Stimulated activated CD4-positive, alpha-beta T cell treated with anti-CD3 and anti-CD28 coated beads, TNF-alpha, amount 100 ng/mL, for 4 hours (primary cell): ENCODE measurements at regions not wholly inside any gene's neighbourhood (a gene's known extent, or its start where the extent isn't known, plus 50 kb on each side); places are given as distances from the start of the nearest gene placed in this dataset.

ENCODE experiments used
- DNase-seq, 3 experiments: peaks; one replicate each; pipeline ENCODE4 v3.0.0-alpha.2; 2020; ENCODE audit warnings: low read depth in 3 of 3

DNA sequence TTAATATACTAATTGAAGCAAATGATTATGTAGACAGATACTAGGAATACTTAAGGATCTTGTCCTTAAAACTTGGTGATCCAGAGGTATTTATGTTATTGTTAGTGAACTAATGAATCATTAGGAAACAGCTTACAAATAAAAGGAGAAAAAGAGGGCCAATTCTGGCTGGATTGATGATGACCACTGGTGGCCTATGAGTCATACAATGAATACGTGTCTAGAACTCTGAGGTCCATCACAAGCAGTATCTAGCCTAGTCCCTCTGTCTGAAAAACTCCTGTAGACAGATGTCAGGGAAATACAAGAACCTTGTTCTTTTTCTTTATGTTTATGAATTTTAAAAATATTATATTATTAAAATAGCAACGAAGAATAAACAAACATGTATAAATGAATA is 51.7 kb upstream of the RTL1 start:
- no peak for DNase-seq

DNA sequence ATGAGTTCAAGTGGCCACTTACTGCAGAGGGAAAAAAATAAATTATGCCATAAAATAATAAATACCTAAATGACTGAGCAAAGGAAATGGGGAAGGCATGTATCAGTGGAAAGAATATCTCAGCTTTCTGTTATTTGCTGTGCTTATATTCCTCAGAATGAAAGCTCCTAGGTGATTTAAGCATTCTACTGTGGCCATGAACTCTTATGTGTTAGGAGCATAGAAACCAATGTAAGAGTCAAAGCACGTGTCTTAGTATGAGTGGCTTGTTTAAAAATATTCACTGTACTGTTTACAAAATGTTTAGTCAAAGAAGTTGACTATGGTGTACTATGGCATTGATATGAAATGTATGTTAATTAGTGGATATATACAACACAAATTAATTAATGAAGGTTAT is 59.0 kb upstream of the RTL1 start:
- no peak for DNase-seq

DNA sequence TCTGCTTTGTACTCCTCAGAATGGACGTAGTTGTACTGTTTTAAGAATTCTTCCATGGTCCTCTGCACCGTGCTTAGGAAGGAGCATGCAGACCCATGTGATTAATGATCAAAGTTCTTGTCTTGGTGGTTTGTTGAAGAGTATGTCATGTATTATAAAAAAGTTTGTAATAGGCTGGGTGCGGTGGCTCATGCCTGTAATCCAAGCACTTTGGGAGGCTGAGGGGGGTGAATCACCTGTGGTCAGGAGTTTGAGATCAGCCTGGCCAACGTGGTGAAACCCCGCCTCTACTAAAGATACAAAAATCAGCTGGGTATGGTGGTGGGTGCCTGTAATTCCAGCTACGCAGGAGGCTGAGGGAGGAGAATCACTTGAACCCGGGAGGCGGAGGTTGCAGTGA is 61.8 kb upstream of the RTL1 start:
- no peak for DNase-seq

DNA sequence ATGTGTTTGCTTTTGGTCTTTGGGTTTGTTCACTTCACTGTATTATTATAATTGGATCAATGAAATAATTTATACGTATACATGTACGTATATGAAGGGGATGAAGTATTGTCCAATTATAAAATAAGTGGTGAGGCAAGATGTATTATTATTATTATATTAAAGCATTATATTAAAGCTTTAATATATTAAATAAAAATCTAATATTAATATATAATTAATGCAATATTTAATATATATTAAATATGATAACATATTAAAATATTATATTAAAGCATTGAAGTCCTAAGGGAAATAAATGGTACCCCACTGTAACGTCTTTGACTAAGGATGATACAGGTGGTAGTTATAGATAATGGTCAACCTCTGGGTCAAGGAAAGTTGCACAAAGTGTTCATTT is 63.7 kb upstream of the RTL1 start:
- no peak for DNase-seq

DNA sequence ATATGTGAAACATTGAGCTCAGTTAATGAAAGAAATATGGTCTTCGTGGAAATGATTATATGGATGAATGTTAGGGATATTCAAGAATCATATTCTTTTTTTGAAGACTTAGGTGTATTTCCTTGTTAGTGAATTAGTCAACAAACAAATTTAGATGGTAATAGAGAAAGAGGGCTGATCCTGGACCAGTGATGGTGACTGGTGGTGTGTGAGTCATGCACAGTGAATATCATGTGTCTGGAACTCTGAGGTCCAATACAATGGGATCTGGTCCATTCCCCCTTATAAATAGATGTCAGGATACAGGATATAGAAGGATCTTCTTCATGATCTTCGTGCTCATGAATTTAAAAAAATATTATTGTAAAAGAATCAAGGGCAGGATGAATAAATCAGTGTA is 64.4 kb upstream of the RTL1 start:
- DNase-seq, result no peak

DNA sequence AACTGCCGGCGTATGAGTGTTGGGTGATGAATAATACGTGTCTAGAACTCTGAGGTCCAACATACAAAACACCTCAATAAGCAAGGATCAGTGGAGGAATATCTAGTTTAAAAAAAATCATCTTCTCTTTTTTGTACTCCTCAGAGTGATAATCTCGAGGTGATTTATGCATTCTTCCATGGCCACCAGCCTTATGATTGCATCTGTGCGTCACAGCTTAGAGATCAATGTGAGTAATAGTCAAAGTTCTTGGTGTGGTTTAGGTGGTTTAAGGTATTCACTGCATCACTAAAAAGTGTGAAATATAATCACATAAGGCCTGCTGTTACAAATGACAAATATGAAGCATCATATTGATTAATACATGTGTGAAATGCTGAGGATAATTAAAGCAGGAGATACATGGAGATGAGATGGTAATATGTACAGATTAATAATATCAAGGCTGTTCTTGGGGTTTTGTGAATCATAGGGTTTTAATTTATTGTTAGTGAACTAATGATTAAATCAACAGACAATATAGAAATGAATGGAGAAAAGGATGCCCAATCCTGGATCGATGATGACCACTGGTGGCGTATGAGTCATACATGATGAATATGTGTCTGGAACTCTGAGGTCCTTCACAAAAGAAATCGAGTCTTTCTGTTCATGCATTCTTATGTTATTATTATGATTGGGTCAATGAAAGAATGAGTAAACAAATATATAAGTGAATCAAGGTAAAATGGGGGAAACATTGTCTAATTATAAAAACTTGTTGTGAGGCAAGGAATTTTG is 68.8 kb upstream of the RTL1 start:
- no peak for DNase-seq

DNA sequence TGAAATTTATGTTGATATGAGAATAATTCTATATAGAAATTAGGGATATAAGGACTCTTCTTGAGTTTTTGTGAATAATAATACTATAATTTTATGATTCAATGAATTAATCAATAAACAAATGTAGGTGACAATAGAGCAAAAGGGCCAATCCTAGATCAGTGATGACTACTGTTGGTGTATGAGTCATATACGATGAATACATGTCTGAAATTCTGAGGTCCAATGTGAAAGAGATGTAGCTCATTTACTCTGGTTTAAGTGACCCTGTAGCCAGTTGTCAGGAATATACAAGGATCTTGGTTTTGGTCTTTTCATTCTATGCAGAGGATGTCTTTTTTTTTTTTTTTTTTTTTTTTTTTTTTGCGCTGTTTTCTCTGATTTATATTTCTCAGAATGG is 72.1 kb upstream of the RTL1 start:
- no peak for DNase-seq

DNA sequence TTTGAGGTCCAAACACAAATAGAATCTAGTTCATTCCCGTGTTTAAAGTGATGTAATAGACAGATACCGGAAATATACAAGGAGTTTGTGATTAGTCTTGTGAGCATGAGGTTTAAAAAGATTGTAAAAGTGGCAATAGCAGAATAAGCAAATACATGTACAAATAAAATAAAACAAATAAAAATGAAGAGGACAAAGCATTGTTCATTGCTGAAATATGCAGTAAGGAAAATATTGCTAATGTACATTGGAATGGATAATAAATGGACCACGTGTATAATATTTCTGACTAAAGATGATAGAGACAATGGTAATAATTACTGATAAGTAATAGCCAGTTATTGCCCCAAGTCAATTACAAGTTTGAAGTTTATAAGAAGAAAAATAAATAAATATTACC is 75.6 kb upstream of the RTL1 start:
- no peak for DNase-seq

DNA sequence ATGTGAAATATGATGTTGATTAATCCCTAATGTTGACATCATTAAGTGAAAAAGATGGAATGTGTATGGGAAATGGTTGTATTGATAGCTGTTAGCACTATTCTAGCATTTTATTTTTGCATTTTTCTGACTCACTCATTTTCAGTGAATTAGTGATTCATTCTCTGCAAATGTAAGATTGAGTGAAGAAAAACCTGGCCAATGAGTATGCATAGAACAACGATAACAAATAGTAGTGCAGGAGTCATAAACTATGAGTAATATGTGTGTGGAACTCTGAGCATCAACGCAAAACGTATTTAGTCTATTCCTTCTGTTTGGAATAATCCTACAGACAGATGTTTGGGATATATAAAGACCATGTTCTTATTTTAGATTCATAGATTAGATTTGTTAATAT is 76.3 kb upstream of the RTL1 start:
- no peak for DNase-seq

DNA sequence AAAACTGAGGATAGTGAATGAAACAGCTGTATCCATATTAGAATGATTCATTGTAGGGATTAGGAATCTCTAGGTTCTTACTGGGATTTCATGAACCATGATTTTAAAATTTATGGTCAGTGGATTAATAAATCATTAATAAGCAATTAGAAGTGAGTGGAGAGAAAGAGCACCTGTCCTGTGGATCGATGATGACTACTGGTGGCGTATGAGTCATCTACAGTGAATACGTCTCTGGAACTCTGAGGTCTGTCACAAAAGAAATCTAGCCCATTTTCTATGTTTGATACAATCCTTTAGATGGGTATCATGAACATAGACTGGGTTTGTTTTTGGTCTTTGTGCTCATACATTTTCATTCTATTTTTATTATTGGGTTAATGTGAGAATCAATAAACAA is 77.3 kb upstream of the RTL1 start:
- DNase-seq, result no peak

DNA sequence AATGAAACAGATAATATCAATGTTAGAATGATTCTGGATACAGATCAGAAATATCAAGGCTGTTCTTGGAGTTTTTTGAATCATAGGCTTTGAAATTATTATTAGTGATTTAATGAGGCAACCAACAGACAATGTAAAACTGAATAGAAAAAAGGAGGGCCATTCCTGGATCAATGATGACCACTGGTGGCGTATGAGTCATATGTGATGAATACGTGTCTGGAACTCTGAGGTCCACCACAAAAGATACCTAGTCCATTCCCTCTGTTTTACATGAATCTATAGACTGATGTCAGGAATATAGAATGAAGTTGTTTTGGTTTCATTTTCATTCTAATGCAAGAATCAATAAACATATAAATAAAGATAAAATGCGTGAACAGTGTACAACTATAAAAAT is 78.3 kb upstream of the RTL1 start:
- DNase-seq, result no peak

DNA sequence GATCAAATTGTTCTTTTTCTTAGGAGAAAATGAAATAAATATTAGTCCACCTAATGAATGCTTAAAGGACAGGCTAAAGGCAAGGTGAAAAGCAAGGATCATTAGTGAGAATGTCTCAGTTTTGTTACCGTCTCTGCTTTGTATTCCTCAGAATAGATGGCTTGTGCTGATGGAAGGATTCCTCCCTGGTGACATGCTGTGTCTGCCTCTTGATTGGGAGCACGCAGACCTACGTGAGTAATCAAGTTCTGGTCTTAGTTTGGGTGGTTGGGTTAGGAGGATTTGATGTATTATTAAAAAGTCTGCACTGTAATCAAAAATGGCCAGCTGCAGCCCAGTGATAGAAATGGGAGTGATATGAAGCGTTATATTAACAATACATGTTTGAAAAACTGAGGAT is 78.8 kb upstream of the RTL1 start:
- DNase-seq, result no peak

DNA sequence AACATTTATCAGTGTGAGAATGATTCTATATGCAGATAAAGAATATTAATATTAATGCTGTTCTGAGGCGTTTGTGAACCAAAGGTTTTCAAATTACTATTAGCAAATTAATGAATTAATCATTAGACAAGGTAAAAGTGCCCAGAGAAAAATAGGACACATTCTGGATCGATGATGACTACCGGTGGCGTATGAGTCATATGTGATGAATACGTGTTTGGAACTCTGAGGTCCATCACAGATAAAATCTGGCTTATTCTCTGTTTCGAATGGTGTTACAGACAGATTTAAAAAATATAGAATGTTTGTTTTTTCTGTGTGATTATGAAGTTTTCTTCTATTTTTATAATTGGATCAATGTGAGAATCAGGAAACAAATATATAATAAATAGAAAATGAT is 79.2 kb upstream of the RTL1 start:
- no peak for DNase-seq

DNA sequence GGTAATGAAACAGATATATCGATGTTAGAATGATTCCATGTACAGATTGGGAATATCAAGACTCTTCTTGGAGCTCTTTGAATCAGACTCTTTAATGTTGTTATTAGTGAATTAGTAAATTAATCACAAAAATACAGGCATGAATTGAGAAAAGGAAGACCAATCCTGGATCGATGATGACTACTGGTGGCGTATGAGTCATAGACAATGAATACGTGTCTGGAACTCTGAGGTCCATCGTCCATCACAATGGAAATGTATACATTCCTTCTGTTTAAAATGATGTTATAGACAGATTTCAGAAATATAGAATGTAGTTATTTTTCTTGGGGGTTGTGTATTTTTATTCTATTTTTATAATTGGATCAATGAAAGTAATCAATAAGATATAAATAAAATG is 80.2 kb upstream of the RTL1 start:
- DNase-seq, result no peak

DNA sequence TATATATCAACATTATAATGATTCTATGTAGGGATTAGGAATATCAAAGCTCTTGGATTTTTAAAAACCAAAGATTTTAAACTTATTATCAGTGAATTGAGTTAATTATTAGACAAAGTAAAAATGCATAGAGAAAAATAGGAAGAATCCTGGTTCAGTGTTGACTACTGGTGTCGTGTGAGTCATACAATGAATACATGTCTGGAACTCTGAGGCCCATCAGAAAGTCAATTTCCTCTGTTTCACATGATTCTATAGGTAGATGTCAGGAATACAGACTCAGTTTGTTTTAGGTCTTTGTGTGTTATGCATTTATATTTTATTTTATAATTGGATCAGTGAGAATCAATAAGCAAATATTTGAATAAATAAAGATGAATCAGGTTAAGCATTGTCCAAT is 84.5 kb upstream of the RTL1 start:
- DNase-seq, result no peak

DNA sequence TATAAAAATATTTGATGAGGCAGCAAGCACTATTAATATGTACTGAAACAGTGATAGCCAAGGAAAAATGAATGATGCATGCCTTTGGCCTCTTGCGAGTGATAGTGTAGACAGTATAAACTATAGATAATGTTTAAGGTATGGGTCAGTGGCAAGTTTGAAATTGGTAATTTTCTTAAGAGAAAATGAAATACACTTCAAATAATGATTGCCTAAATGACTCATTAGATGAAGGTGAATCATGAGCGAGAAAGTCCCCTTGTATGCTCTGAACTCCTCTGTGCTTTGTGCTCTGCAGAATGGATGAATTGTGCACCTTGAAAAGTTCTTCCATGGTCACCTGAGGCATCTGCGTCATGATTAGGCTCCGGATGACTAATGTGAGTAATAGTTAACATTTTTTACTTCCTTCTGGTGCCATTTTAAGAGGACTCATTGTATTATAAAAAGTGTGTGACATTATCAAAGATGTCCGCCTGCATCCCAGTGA is 84.9 kb upstream of the RTL1 start:
- DNase-seq, result no peak

DNA sequence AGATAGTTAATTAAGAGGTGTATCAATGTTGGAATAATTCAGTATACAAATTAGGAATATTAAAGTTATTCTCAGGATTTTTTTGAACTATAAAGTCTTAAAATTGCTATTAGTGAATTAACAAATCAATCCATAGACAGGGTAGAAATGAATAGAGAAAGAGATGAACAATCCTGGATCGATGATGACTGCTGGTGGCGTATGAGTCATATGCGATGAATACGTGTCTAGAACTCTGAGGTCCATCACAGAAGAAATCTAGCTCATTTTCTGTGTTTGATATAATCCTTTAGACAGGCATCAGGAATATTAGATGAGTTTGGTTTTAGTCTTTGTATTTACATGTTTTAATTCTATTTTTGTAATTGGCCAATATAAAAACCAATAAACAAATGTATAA is 85.4 kb upstream of the RTL1 start:
- no peak for DNase-seq

DNA sequence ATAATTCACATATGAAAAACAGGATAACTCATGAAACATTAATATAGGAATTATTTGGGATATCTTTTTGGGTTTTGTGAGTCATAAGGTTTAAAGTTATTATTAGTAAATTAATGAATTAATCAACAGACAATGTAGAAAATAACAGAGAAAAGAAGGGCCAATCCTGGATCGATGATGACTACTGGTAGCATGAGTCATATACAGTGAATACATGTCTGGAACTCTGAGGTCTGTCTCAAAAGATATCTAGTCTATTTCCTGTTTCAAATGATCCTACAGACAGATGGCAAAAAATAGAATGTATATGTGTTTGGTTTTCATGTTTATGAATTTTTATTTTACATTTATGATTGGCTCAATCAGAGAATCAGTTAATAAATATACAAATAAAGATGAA is 86.4 kb upstream of the RTL1 start:
- DNase-seq, result no peak

DNA sequence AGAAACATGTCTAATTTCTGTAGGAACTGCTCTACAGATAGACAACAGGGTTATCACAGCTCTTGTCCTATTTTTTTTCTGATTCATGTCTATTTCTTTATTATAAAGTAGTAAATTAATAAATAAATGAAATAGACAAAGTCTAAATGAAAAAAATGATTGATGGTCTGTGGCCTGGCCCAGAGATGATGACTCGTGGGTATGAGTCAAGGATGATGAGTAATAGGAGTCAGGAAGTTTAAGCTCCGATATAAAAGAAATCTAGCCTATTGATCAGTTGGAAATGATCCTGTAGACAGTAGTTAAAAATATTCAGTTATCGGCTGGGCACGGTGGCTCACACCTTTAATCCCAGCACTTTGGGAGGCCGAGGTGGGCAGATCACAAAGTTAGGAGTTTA is 90.6 kb upstream of the RTL1 start:
- DNase-seq, result no peak

DNA sequence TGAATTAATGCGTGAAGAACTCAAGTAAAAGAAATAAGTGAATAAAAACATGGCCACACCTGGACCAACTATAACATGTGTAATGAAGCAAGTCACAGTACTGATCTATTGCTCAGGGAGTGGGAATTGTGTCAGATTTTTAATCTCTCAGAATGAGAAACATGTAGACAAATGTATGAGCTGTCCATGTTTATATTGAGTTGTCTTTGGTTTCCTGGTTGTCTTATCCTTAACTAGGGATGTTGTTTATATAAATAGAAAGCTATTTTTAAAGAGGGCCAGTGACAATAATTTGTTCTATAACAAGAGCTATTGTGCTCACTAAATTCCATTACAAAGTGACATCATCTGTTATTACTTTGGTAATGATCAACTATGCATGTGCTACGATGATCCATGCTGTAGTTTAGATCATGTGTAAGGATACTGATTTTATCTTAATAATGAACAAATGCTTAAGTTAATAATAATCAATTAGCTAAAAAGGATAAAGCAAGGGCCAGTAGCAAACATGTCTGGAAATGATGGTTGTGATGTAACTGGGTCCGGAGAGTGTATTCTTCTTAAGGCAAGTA is 91.3 kb upstream of the RTL1 start:
- DNase-seq, result no peak

DNA sequence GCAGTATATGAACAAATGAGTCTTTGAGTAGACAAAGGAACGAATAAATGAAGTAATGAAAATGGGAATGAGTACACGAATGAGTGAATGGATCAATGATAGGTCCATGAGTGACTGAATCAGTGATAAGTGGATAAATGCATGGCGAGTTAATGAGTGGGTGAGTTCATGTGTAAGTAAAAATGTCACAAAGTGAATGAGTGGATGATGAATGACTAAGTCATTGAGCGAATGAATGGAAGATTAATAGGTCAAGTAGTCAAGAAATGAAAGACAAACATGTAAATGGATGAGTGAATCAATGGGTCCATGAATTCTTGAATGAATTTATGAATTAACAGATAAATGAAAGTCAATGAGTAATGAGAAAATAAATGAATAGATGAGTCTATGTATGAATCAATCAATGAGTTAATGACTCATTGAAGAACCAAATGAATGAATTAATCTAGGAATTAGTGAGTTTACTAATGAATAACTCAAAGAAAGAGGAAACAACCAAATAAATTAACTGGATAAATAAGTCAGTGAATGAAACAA is 97.3 kb upstream of the RTL1 start:
- no peak for DNase-seq

DNA sequence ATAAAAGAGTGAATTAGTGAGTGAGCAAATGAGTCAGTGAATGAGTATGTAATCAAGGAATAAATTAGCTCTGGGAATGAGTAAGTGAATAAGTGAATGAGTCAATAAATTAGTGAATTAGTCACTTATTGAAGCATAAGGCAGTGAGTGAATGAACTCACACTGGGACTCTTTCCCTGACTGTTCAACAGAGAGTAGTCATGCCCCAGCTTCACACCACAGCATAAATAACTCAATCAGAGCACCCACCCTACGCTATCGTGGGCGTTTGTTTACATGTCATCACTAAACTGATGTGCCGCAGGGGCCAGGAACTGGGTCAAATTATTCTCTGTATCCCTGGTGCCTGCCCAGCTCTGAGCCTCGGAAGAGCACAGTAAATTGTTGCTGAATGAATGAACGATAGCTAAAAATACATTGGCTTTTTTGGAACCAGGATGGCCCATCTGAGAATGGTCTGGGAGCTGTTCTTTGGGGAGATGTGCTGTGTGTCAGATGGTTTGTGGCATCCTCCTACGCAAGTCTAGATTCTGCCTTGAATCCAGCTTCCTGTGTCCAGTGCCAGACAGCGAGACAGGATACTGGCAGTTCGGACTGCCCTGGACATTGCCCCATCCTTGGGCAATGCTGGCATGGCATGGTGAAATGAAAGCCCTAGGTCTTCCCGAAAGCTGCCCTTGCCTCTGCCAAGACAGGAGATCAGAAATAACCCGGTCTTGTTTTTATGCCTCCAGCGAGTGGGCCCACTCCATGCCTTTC is 98.0 kb upstream of the RTL1 start:
- no peak for DNase-seq

DNA sequence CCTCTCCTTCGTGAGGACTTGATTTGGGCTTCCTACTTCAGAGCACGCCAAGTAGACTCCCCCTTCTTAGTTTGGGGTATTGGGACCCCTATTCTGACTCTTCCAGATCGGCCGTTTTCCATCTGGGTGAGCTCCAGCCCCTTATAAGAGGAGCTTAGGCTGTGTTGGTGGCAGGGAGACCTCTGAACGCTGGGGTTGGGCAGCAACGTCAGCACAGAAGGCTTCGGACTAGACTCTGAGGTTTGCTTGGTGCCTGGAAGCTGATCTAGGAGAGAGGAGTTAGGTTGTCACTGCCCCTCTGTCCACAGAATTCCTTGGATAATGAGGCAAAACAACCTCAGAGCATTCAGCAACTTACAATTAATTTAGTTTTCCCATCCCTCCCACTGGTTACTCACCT is 99.2 kb upstream of the RTL1 start:
- DNase-seq, result no peak
